ENCODE measurements at regions not wholly inside any gene's neighbourhood (a gene's known extent, or its start where the extent isn't known, plus 50 kb on each side); places are given as distances from the start of the nearest gene placed in this dataset.
"Not testable (repeated sequence)": the region's sequence is repeated elsewhere in the genome, so short reads cannot be mapped to it uniquely, and the experiment has no call there.

DNA sequence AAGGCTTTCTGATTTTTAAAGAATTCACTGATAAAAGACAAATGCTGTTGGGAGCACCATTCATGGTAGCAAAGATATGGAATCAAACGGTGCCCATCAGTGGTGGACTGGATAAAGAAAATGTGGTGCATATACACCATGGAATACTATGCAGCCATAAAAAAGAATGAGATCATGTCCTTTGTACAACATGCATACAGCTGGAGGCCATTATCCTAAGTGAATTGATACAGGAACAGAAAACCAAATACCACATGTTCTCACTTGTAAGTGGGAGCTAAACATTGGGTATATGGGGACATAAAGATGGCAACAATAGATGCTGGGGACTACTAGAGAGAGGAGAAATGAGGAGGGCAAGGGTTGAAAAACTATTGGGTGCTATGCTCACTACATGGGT lies 68.8 kb upstream of the MPP7 start:
- not testable (repeated sequence) for TF ChIP-seq EZH2 (IDR thresholded peaks at IDR 0.05; ENCODE audit: borderline replicate concordance); CTCF (IDR thresholded peaks at IDR 0.05; ENCODE audit: poor library complexity)

Data from hepatocyte (in vitro differentiated cells).